Epidermal melanocyte (primary cell): ENCODE measurements at regions not wholly inside any gene's neighbourhood (a gene's known extent, or its start where the extent isn't known, plus 50 kb on each side); places are given as distances from the start of the nearest gene placed in this dataset.

ENCODE experiments used
- DNase-seq: peaks from one replicate; pipeline ENCODE4 v3.0.0; 2011; ENCODE audit warnings: low spot score; ENCODE audit not compliant: insufficient read length

DNA sequence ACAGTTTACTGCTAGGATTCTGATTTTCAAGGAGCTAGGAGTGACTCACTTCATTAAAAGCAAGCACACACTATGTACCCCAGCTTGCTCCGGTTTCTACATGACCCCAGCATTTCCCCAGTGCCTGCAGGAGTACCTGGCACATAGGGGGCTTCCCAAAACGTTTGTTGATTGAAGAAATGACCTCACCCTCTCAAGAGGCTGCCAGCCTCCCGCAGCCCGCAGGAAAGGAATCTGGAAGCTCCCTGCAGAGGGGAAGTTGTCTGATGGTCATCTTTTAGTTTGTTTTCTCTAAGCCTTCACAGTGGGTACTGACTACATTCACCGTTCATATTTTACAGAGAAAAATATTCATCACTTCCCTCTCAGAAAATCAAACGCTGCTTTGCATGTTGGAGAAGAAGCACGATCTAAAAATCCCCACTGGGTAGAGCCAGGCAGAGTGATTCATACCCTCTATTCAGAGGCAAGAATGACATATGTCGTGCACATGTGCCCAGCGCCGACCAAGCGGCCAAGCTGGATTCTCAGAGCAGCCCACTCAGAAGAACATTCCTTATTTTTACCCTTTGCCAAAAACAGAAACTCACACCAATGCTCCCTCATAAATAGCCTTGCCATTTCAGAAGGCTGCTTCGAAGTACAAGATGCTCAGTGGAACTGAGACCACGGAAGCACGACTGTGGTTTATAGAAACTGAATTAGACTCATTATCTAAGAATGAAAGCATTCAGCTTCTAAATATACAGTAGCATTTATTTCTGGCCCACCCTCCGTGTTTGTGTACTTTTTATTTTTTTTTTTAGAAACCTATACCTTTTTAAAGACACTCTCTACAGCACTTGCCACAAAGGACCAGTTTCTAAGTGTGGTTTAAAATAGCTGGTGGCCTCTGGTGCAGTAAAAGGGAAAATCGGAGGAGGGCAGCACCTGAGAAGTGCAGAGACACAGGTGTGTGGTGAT is 143.2 kb downstream of the MIS18A start:
- peak; percentile 49 for DNase-seq

DNA sequence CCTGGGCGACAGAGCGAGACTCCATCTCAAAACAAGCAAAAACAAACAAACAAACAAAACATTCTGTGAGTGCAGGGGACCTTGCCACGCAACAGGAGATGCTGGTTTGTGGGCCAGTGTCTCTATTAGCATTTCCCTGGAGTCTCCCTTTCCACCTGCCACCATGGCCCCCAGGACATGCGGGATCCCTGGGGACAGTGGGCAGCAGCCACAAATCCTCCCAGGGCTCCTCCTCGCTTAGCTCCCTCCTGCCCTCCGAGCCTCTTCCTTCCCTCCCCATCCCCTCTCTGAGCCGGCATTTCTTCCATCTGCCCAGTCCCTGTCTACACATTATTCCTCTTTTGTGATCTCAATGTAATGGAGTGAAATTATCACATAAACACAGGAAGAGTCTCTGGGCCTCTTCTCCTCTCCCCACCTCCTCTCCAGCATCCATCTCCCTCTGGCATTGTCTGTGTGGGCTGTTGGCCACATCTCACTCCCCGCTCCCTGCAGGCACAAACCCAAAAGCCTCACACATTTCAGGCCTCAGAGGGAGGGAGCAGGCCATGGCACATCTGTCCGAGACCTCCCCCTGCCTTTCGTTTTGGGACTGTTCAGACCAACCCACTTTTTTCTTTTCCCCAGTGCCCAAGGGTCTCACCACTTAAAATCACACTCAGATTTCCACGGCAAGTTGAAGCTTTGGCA is 144.3 kb downstream of the MIS18A start:
- DNase-seq, result no peak

DNA sequence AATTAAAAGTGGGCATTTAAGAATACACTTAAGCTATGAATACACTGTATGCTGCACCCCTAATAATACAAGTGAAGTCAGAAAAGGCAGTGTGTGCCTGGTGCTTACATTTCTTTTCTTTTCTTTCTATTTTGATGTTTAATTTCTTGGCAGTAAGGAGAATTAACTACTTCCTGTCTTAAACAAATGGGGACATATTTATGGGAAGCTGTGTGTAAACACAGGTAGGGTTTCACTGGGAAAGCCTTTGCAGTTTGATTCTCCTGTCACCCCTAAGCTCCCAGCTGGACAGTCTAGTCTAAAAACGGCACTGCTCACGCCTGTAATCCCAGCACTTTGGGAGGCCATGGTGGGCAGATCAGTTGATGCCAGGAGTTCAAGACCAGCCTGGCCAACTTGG is 146.0 kb downstream of the MIS18A start:
- no peak for DNase-seq

DNA sequence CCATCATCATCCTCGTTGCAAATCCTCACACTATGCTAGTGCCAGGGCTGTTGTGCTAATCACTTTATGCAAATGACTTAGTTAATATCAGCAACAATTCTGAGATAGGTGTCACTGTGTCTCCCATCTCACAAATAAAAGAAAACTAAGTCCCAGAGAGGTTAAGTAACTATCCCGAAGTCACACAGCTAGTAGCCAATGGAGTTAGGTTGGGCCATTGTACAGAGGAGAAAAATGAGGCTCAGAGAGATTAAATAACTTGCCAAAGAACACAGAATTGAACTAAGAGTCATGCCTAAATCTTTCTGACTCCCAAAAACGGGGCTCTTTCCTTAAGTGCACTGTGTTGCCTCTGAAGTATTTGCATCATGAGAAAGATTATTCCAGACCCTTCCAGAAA is 146.4 kb downstream of the MIS18A start:
- no peak for DNase-seq

DNA sequence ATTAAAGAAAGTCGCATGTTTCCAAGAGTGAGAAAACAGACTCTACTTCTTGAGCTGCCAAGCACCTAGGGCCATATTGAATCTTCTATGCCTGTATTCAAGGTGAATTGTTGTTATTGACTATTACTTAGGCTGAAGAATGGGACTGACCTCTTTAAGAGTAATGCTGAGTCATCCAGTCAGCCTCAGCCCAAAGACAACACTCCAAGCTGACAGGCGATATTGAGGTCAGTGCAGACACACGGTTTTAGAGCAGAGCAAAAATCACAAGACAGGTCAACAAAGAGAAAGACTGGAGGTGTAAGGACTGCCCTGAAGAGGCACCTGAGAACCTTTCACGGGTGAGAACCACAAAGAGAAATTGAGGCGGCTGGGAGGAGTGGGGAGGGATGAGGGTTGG is 146.9 kb downstream of the MIS18A start:
- no peak for DNase-seq

DNA sequence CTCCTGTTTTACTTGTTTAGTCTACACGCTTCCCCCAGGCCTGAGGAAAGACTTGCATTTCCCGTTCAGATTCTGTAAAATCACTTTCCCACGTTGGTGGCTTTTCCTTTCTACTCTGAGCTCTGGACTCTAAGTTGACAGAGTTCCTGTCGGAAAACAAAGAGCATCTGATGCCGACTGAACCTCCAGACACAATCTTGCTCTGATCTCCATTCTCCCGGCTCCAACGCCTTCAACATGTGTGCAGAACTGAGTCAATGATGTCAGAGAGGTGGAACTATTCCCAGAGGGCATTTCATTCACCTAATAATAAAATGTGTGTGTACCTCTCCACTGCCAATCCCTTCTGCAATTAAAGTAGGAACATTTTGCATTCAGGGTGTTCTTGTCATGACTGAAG is 147.7 kb downstream of the MIS18A start:
- no peak for DNase-seq

DNA sequence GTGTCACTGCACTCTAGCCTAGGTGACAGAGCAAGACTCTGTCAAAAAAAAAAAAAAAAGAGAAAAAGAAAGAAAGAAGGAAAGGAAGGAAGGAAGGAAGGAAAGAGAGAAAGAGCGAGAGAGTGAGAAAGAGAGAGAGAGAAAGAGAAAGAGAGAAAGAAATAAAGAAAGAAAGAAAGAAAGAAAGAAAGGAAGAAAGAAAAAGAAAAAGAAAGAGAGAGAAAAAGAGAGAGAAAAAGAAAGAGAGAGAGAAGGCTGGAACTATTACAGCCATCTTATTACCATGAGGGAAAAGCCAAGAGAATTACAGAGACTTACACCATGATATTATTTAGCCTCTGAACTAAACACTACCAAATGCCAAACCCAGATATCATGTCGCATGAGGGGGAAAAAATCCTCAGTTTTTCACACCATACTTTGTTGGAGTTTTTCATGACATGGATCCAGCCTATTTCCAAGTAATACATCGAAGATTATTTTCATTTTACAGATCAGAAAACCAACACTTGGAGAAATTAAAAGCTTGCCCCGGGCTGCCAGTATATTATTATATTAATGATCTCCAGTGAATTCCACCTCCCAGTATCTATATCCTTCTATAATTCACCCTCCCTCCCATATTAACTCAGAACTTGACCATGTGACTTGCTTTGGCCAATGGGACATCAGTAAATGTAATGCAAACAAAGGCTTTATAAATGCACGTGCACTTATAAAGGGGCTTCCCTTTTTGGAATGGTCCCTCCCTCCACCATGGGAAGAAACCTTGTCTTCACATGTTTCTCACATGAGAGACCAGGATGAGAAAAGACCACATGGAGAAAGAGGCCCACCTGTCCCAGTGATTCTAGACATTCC is 148.6 kb downstream of the MIS18A start:
- no peak for DNase-seq

DNA sequence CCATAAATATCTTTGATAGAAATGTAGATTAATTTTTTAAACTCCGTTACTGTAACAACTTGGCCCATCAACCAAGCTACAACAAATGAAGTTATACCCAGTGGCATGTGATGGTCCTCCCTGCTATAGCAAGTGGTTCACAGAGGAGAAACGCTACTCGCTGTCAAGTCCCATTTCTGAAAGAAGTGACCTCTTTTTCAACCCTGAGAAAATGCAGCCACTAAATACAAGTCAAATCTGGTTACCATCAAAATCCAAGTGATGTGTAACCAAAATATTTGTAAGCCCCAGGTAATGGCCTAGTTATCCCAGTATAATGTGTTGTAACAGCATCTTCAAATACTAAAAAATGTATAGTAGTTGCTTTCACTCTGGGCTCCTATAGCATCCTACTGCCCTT is 151.8 kb downstream of the MIS18A start:
- DNase-seq, result no peak

DNA sequence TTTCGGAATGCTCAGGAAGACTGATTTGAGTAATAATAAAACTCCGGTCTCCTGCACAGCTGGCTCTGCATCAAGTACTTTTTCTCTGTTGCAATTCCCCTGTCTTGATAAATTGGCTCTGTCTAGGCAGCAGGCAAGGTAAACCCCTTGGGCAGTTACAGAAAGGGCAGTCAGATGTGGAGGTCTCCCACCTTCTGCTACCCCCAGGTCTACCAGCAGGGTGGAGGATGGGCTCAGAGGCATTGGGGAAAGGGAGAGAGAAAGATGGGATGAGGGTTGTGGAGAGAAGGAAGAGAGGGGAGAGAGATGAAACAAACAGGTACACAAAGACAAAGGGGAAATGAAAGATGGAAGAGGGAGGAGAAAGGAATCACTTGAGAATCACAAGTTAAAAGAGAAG is 156.8 kb downstream of the MIS18A start:
- DNase-seq, result no peak

DNA sequence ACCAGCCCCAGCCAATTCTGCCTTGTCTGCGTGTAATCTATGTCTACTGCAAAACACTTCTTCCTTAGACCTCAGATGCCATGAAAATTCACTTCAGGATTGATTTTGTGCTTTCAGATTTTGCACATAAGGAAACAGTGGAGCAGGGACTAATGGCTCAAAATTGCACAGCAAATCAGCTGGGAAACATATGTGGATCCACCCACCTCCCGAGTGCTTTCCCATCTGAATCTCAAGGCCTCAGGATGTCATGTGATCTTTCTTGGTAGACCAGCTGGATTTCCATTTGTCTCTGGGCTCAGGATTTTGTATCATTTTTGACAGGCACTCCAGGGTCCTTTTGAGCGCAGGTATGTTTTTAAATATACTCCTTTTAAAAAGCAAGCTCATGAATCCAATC is 158.6 kb downstream of the MIS18A start:
- no peak for DNase-seq

DNA sequence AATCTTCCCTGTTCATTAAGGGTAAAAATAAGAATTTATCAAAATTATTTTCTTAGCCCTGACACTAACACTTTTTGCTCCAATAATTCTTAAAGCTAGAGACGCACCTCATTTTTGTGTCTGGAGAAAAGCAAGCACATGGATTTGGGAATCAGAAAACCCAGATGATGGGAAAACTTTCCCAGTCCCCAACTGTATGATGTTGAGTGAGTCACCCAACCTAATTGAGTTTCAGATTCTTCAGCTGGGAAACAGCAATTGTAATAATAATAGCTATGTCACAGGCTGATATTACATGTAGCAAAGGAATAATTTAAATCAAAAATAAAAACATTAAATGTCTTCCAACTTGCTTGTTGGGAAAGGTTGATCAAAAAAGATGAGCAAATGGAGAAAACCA is 159.0 kb downstream of the MIS18A start:
- no peak for DNase-seq

DNA sequence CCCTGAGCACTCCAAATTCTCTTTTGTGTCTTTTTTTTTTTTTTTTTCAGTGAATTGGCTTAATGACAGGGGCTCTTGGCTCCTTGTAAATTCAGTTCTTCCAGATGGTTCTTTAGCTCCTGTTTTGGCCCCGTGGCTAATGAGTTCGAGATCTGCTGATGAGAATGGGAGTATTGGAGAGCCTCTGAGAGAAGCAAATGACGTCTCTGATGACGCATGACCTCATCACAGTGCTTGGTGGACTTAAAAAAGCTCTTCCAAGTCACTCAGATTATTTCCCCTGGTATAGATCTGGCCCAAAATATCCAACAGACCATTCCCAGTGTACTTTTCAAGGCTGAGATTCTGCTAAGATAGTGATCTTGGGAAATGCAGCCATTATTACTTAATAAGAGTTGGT is 159.5 kb downstream of the MIS18A start:
- no peak for DNase-seq

DNA sequence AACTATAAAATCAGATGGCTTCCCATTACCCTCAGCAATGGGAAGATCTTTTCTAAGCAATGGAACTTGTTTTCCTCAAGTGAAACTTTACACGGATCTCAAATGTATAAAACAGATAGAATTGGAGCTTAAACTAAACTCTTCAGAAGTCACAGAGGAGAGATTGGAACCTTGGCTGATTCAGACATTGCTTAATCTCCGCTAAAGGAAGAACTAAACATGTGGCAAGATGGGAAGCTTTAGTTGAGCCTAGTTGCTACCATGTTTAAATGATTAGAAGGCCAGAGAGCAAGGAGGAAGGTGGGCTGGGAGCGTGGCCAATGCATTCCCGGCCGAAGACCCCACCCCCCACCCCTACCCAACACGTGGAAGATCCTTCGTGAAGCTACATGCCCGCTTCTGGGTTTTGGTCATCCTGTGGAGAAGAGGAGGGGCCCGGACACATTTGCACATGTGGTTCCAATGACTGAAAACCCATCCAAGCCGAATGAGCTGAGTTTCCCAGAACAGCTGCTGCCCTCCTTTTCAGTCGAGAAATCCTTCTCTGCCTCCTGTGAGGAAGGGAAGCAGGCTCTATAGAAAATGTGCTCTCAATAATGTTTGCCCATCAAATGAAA is 164.3 kb downstream of the MIS18A start:
- DNase-seq, result peak; percentile 41

DNA sequence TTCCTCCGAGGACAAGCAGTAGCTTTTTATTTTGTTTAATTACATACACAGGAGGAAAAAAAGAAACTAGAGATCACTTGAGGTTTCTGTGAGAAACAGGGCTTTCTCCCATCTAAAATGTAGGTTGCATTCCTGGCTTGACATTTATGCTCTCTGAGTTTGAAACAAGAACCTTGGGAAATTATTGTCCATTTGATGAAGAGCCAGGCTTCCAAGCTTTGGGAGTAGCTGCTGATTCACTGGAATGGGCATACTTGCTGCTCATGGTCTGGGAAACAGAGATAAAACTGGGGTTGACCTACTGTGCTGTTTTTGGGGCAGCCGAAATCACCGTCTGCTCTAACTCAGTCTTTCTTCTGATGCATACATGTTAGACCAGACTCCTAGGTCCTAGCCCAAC is 165.4 kb downstream of the MIS18A start:
- no peak for DNase-seq

DNA sequence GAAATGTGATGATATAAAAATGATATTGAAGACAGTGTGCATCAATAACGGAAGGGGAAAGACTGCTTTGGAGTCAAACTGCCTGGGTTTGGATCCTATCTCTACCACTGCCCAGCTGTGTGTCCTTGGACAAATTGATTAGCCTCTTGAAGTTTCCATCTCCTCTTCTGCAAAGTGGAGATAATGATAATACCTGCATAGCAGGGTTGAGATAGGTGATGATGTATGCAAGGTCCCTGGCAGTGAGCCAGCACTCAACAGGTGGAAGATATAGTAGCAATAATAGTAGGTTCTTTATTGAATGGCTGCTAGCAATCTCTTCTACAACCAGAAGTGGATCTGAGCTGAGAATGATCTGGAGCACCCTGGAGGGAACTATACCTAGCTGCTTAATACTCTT is 166.7 kb downstream of the MIS18A start:
- DNase-seq, result no peak

DNA sequence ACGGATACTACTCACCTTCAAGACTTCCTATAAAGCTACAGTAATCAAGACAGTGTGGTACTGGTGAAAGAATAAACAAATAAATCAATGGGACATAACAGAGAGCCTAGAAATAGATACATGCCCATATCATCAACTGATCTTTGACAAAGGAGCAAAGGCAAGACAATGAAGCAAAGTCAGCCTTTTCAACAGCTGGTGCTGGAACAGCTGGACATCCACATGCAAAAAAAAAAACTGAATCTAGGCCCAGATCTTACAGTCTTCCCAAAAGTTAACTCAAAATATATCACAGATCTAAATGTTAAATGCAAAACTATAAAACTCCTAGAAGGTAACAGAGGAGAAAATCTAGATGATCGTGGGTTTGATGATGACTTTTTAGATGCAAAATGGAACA is 170.3 kb downstream of the MIS18A start:
- DNase-seq, result no peak

DNA sequence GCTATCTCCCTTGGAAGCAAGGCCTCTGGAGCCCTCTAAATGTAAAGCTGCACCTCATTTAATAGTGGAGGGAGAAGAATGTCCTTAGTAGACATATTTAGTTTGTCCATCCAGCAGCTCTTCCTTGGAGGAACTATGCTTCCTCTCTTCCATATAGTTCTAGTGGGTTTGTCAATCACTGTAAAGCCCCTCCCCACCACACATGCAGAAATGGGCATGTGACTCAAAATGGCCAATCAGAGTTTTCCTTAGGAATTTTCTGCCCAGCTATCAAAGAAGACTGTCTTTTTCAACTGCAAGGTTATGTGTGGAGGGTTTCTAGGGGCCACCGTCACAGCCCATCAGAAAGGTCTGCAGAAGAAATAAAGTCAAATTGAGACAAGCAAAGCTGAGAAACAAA is 175.5 kb downstream of the MIS18A start:
- DNase-seq, result no peak

DNA sequence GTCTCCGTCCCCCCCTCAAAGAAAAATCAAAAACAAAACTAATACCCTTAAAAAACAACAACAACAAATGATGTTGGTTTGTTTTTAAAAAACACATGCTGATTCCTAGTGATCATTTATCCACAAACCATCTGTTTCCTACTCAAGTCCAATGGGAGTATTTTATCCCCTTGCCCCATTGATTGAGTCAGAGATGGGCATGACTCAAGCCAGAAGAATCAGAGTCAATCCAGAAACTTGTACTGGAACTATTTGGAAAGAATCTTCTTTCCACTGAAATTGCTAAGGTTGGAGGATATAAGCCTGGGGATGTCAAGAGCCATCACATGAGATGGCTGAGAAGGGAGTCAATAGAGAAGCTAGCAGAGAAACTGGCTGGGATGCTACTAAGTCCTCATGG is 176.4 kb downstream of the MIS18A start:
- no peak for DNase-seq

DNA sequence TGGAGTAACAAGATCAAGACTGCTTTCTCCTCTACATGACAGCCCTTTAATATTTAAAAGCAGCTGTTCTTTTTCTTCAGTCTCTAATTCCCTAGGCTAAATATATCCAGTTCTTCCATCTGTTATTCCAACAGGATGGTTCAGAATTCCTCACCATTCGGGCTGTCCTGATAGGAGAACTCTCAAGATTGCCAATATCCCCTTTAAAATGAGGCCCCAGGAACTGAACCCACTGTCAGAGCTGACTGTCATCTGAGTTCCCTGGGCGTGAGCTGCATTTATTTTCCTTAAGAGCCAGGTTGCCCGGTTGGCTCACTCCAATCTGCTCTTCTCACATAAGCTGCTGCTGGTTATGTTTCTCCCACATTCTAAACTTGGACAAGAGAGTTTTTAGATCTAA is 177.6 kb downstream of the MIS18A start:
- DNase-seq, result no peak

DNA sequence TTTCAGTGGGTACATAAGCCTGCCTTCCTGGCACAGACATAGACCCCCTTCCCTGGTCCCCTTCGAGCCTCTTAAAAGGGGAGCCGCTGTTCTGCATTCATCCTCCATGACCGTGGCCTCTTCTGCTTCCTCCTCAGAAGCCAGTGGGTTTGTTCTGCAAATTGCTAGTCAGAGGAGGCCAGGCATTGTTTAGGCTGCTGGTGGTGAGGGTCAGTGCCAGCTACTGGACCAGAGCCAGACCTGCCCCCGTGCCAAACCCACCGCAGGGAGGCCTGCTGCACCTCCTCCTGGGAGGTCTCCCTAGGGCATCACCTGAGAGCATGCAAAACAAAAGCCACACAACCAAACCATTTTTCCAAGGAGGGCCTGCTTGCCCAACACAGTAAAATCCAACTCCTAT is 178.4 kb downstream of the MIS18A start:
- DNase-seq, result no peak

DNA sequence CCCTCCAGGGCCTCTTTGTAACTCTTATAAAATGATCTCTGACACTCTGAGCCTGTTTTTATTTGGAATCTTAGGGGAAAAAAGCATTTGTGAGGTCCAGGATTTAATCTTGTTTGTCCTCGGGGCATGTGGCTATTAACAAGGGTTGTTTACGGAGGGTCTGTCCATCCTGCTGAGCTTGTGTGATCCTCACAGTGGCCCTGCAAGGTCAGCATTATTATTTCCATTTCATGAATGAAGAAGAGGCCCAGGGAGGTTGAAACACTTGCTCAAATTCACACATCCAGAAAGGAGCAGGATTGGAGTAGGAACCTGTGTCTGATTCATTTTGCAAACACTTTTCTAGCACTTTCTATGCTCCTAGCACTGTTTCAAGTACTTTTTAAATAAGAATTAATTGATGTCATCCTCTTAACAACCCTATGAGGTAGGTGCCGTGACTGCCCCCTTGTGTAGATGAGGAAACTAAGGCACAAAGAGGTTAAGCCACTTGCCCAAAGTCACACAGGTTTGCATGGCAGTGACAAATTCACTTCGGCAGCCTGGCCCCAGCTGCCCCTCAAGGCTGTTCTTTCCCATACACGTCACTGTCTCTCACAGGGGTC is 178.9 kb downstream of the MIS18A start:
- DNase-seq, result no peak
